H7 (cell line): ENCODE measurements at regions not wholly inside any gene's neighbourhood (a gene's known extent, or its start where the extent isn't known, plus 50 kb on each side); places are given as distances from the start of the nearest gene placed in this dataset.

Source experiments
- DNase-seq: peaks from one replicate; pipeline ENCODE4 v3.0.0; 2012
- H3K27me3 ChIP-seq: 2 replicates; pipeline ENCODE4 v1.6.0; 2011; ENCODE audit warnings: mild to moderate bottlenecking, low read length; ENCODE audit not compliant: control insufficient read depth, insufficient read depth
- H3K36me3 ChIP-seq: replicated peaks from 2 replicates; pipeline ENCODE4 v1.5.1; 2011; ENCODE audit warnings: low read length; ENCODE audit not compliant: control insufficient read depth, insufficient read depth
- H3K4me3 ChIP-seq: 2 replicates; pipeline ENCODE4 v1.5.1; 2011; ENCODE audit warnings: low read depth, mild to moderate bottlenecking, control low read depth, low read length, moderate library complexity; ENCODE audit not compliant: insufficient read depth

DNA sequence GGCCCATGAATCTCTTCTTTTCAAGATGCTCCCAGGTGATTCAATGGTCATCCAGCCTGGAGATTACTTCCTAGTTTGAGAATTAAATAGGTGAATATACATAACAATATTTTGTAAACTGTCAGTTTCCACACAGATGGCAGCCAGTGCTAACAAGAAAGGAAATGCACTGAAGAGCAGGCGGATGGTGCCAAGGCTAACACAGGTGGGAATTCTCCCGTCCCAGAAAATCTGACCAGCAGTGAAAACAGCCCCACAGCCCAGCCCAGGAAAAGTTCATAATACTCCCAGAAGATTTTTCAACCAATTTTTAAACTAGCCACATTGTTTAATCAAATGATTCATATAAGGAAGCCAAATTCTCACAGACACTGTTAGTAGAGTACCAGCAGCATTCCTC lies 387.2 kb upstream of the GATB start:
- Histone ChIP-seq H3K36me3 (no peaks in the 10 kb centered on the region), H3K4me3 (no peak overlapping the region), H3K27me3 (no peaks in the 10 kb centered on the region; the same call in 1 of the 2 replicates)
- DNase-seq, result no peak

GRCh38 chr4:152146244-152146643 lies 385.4 kb upstream of the GATB start:
- H3K36me3 ChIP-seq, result no peaks in the 10 kb centered on the region
- H3K27me3 ChIP-seq, result no peaks in the 10 kb centered on the region
- no peak overlapping the region for H3K4me3 ChIP-seq
- DNase-seq, result no peak

- no peak for DNase-seq
- Histone ChIP-seq H3K4me3 (no peak overlapping the region), H3K27me3 (no peaks in the 10 kb centered on the region), H3K36me3 (no peaks in the 10 kb centered on the region)
Measured at GRCh38 chr4:152143806-152144205, 383.0 kb upstream of the GATB start.

- Histone ChIP-seq H3K4me3 (no peak overlapping the region), H3K36me3 (no peaks in the 10 kb centered on the region), H3K27me3 (no peaks in the 10 kb centered on the region)
- DNase-seq, result no peak
Measured at GRCh38 chr4:152138451-152138850, 377.6 kb upstream of the GATB start.

- no peaks in the 10 kb centered on the region for H3K36me3 ChIP-seq
- H3K4me3 ChIP-seq, result no peak overlapping the region
- no peaks in the 10 kb centered on the region for H3K27me3 ChIP-seq
- no peak for DNase-seq
Measured at GRCh38 chr4:152132776-152133175, 372.0 kb upstream of the GATB start.

GRCh38 chr4:152128356-152128755 lies 367.5 kb upstream of the GATB start:
- no peak overlapping the region for H3K4me3 ChIP-seq
- no peak for DNase-seq
- no peaks in the 10 kb centered on the region for H3K27me3 ChIP-seq
- no peaks in the 10 kb centered on the region for H3K36me3 ChIP-seq

GRCh38 chr4:152126238-152126637 lies 365.4 kb upstream of the GATB start:
- H3K36me3 ChIP-seq, result no peaks in the 10 kb centered on the region
- no peaks in the 10 kb centered on the region for H3K27me3 ChIP-seq
- H3K4me3 ChIP-seq, result no peak overlapping the region

DNA sequence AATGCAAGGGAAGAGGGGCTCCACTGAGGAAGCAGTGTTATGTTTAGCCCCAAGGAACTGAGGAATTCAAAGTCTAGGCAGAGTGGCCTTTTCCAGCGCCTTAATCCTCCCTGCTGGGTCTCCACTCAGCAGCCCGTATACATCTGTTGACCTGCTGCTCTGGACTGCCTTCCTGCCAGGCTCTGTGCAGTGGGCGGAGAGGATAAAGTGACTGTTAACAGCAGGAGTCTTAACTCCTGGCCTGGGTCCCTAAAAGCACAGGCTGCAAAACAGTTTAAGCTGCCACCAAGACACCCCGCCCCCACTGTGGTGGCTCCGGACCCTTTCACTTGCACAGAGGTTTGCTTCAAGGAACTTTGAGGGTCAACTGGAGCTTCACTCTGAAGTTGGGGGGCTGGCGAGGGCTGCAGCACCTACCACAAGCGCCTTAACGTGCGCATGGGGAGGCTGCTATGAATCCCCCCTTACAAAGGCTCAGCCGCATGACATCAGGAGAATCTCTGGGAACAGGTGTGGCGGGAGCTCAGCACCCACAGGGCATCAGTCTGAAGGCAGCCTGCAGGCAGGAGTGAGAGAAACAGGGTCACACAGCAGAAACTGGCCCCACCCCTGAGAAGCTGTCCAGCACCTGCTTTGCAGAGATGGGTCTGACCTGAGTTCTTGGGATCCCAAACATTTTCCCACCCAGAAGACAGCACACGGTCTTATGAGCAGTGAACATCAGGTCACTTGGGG lies 358.2 kb upstream of the GATB start:
- H3K36me3 ChIP-seq, result no peaks in the 10 kb centered on the region
- H3K27me3 ChIP-seq, result no peaks in the 10 kb centered on the region
- DNase-seq, result no peak
- no peak overlapping the region for H3K4me3 ChIP-seq

More at GRCh38 chr4:152126238-152126637, 365.4 kb upstream of the GATB start:
- no peak for DNase-seq

- Histone ChIP-seq H3K36me3 (no peaks in the 10 kb centered on the region), H3K27me3 (no peaks in the 10 kb centered on the region), H3K4me3 (no peak overlapping the region)
- DNase-seq, result no peak
Measured at GRCh38 chr4:152117933-152118507, 357.2 kb upstream of the GATB start.

DNA sequence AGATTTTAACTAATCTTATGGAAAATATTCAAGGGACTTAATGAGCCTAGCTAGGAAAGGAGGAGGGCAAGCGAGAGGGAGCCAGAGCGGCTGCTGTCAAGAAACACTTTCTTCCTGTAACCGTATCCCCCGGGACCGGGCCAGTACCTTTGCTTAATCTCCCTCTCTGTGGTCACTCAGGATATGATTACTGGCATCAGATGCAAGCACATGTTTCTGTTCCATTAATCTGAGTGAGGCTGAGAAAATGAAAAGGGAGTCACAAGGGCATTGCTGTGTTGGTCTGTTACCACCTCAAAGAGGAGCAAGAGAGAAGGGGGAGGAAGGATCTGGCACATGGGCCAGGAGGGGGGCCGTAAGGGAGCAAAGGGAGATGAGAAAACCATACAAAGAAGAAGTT lies 356.7 kb upstream of the GATB start:
- no peak for DNase-seq
- no peaks in the 10 kb centered on the region for H3K27me3 ChIP-seq
- H3K36me3 ChIP-seq, result no peaks in the 10 kb centered on the region
- no peak overlapping the region for H3K4me3 ChIP-seq

GRCh38 chr4:152117054-152117453 lies 356.2 kb upstream of the GATB start:
- no peak for DNase-seq
- no peak overlapping the region for H3K4me3 ChIP-seq

GRCh38 chr4:152115794-152116193 lies 355.0 kb upstream of the GATB start:
- no peak for DNase-seq
- H3K4me3 ChIP-seq, result no peak overlapping the region
- no peaks in the 10 kb centered on the region for H3K27me3 ChIP-seq
- H3K36me3 ChIP-seq, result no peaks in the 10 kb centered on the region

More at GRCh38 chr4:152117054-152117453, 356.2 kb upstream of the GATB start:
- Histone ChIP-seq H3K36me3 (no peaks in the 10 kb centered on the region), H3K27me3 (no peaks in the 10 kb centered on the region)

DNA sequence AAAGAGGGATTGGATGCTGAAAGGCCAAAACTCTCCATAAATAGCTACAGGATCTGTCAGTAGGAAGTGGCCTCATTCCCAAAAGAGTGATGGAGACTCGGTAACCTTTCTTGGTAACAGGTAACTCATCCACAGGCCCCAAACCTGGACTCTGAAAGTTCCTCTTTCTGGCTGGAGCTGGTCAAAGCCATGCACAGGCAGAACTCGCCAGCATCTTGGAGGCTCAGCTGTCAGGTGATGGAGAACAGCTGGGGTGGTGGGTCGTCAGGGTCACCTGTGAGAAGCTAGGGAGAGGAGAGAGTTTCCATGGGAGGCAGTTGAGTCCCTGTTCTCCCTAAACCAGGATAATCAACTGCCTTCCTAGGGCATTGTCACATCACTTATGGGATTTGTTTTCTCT lies 354.3 kb upstream of the GATB start:
- DNase-seq, result no peak
- no peaks in the 10 kb centered on the region for H3K27me3 ChIP-seq
- no peaks in the 10 kb centered on the region for H3K36me3 ChIP-seq
- H3K4me3 ChIP-seq, result no peak overlapping the region

- H3K4me3 ChIP-seq, result no peak overlapping the region
- DNase-seq, result no peak
- no peaks in the 10 kb centered on the region for H3K27me3 ChIP-seq
- H3K36me3 ChIP-seq, result no peaks in the 10 kb centered on the region
Measured at GRCh38 chr4:152114562-152114961, 353.8 kb upstream of the GATB start.

DNA sequence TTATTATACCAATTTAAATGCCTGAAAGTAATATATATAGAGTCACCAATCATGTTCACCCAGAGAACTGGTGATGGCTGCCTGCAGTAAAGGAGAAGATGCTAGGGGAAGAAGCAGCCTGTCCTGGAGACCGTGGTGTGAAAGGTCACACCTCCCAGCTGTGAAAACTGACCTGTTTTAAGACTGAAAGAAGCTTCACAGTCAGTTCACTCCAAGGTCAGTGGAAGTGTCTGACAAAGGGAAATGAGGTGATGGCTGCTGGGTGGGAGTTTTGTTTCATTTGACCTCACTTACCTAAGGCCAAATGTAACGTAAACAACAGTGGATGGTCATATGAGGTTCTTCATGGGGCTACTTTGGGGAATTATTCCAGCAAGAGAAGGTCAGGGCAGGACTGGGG lies 352.1 kb upstream of the GATB start:
- no peaks in the 10 kb centered on the region for H3K36me3 ChIP-seq
- H3K4me3 ChIP-seq, result no peak overlapping the region
- H3K27me3 ChIP-seq, result no peaks in the 10 kb centered on the region
- no peak for DNase-seq
